Astrocyte (in vitro differentiated cells and primary cell): ENCODE measurements at regions not wholly inside any gene's neighbourhood (a gene's known extent, or its start where the extent isn't known, plus 50 kb on each side); places are given as distances from the start of the nearest gene placed in this dataset.
"Not testable (repeated sequence)": the region's sequence is repeated elsewhere in the genome, so short reads cannot be mapped to it uniquely, and the experiment has no call there.

Source experiments
- DNase-seq: peaks from one replicate; pipeline ENCODE4 v3.0.0-alpha.2; 2010; ENCODE audit warnings: low read depth
- FAIRE-seq: peaks from 2 replicates; lab custom pipeline; 2011; peaks lifted over from hg19 to GRCh38; lab: Jason Lieb, UNC
- H2AFZ ChIP-seq: 2 replicates; pipeline ENCODE4 v1.6.0; 2012; ENCODE audit warnings: low read depth, low read length, inconsistent platforms
- H3K27ac ChIP-seq: 2 replicates; pipeline ENCODE4 v1.5.1; 2011; ENCODE audit warnings: low read depth, low read length, inconsistent platforms
- H3K27me3 ChIP-seq: 2 replicates; pipeline ENCODE4 v1.6.0; 2011; ENCODE audit warnings: low read length, inconsistent platforms; ENCODE audit not compliant: insufficient read depth
- H3K36me3 ChIP-seq: 2 replicates; pipeline ENCODE4 v1.5.1; 2011; ENCODE audit warnings: low read length, inconsistent platforms; ENCODE audit not compliant: insufficient read depth
- H3K4me1 ChIP-seq: 2 replicates; pipeline ENCODE4 v1.5.1; 2011; ENCODE audit warnings: low read length, inconsistent platforms; ENCODE audit not compliant: insufficient read depth
- H3K4me2 ChIP-seq: 2 replicates; pipeline ENCODE4 v1.6.0; 2012; ENCODE audit warnings: low read length, inconsistent platforms
- H3K4me3 ChIP-seq: 2 replicates; pipeline ENCODE4 v1.5.1; 2011; ENCODE audit warnings: low read depth, mild to moderate bottlenecking, low read length, inconsistent platforms; ENCODE audit not compliant: insufficient read depth
- H3K79me2 ChIP-seq: 2 replicates; pipeline ENCODE4 v1.6.0; 2012; ENCODE audit warnings: mild to moderate bottlenecking, low read length, inconsistent platforms; ENCODE audit not compliant: insufficient read depth
- H3K9ac ChIP-seq: 2 replicates; pipeline ENCODE4 v1.6.0; 2012; ENCODE audit warnings: mild to moderate bottlenecking, low read length, inconsistent platforms
- H3K9me3 ChIP-seq: 2 replicates; pipeline ENCODE4 v1.5.1; 2012; ENCODE audit warnings: low read depth, mild to moderate bottlenecking, low read length, inconsistent platforms; ENCODE audit not compliant: insufficient read depth
- H4K20me1 ChIP-seq: 2 replicates; pipeline ENCODE4 v1.6.0; 2012; ENCODE audit warnings: low read length, inconsistent platforms; ENCODE audit not compliant: insufficient read depth
- H3K27ac Mint-ChIP-seq: one replicate; pipeline ENCODE4 v1.8.0; 2021; ENCODE audit warnings: mild to moderate bottlenecking, mixed read lengths; ENCODE audit not compliant: unreplicated experiment
- H3K27me3 Mint-ChIP-seq: one replicate; pipeline ENCODE4 v1.8.0; 2021; ENCODE audit warnings: low read depth, mixed read lengths; ENCODE audit not compliant: unreplicated experiment
- H3K36me3 Mint-ChIP-seq: one replicate; pipeline ENCODE4 v1.8.0; 2021; ENCODE audit warnings: low read depth, mixed read lengths; ENCODE audit not compliant: unreplicated experiment
- H3K4me1 Mint-ChIP-seq: one replicate; pipeline ENCODE4 v1.8.0; 2021; ENCODE audit warnings: low read depth, mixed read lengths; ENCODE audit not compliant: unreplicated experiment
- H3K4me3 Mint-ChIP-seq: one replicate; pipeline ENCODE4 v1.8.0; 2021; ENCODE audit warnings: mild to moderate bottlenecking, moderate library complexity, mixed read lengths; ENCODE audit not compliant: unreplicated experiment
- H3K9me3 Mint-ChIP-seq: one replicate; pipeline ENCODE4 v1.8.0; 2021; ENCODE audit warnings: mild to moderate bottlenecking, mixed read lengths; ENCODE audit not compliant: unreplicated experiment
- CTCF ChIP-seq: IDR thresholded peaks from 2 replicates; pipeline ENCODE4 v1.5.1; 2011; ENCODE audit warnings: low read depth, mild to moderate bottlenecking, inconsistent platforms, low read length, moderate library complexity; ENCODE audit not compliant: insufficient read depth
- EZH2 ChIP-seq: IDR thresholded peaks from 2 replicates; pipeline ENCODE4 v1.6.1; 2012; ENCODE audit warnings: mild to moderate bottlenecking, low read length, inconsistent platforms; ENCODE audit not compliant: insufficient read depth

GRCh38 chrX:26914232-26914631, 548.9 kb downstream of the PPP4R3C start:
- H3K4me2 ChIP-seq: peak overlapping the region; percentile 25
- no peak overlapping the region for H3K4me3 ChIP-seq
- TF ChIP-seq EZH2 (no peak), CTCF (no peak)
- Mint-ChIP-seq H3K36me3 (no peaks in the 10 kb centered on the region), H3K4me3 (no peak overlapping the region), H3K4me1 (peaks cover 11% of the 10 kb centered on the region), H3K9me3 (no peaks in the 10 kb centered on the region), H3K27ac (no peak overlapping the region), H3K27me3 (no peaks in the 10 kb centered on the region)
- H4K20me1 ChIP-seq: no peaks in the 10 kb centered on the region
- DNase-seq (no peak), FAIRE-seq (peak; percentile 23)
- no peak overlapping the region for H2AFZ ChIP-seq
- peak overlapping the region; percentile 31 for H3K27ac ChIP-seq
- H3K9ac ChIP-seq: no peak overlapping the region
- no peaks in the 10 kb centered on the region for H3K79me2 ChIP-seq
- H3K36me3 ChIP-seq: no peaks in the 10 kb centered on the region
- H3K27me3 ChIP-seq: no peaks in the 10 kb centered on the region
- H3K4me1 ChIP-seq: peaks cover 15% of the 10 kb centered on the region
- no peaks in the 10 kb centered on the region for H3K9me3 ChIP-seq

GRCh38 chrX:26911785-26912184, 551.4 kb downstream of the PPP4R3C start:
- not testable (repeated sequence) for H3K9me3 Mint-ChIP-seq, H3K79me2 ChIP-seq, H2AFZ ChIP-seq, H3K27ac Mint-ChIP-seq, H3K36me3 ChIP-seq, H3K4me3 ChIP-seq, H3K9me3 ChIP-seq, DNase-seq, H3K4me3 Mint-ChIP-seq, H3K36me3 Mint-ChIP-seq, H3K4me2 ChIP-seq, H3K27me3 Mint-ChIP-seq, H3K9ac ChIP-seq, FAIRE-seq, H3K27me3 ChIP-seq, H4K20me1 ChIP-seq, H3K27ac ChIP-seq
- H3K4me1 ChIP-seq: peaks cover 11% of the 10 kb centered on the region
- H3K4me1 Mint-ChIP-seq: peaks cover 11% of the 10 kb centered on the region

- no peaks in the 10 kb centered on the region for H3K36me3 Mint-ChIP-seq
- no peaks in the 10 kb centered on the region for H3K27me3 Mint-ChIP-seq
- H3K4me3 Mint-ChIP-seq: no peak overlapping the region
- H3K9me3 Mint-ChIP-seq: no peaks in the 10 kb centered on the region
- Histone ChIP-seq H3K27ac (no peak overlapping the region), H3K79me2 (no peaks in the 10 kb centered on the region), H3K4me1 (peaks cover 5% of the 10 kb centered on the region), H3K9me3 (no peaks in the 10 kb centered on the region), H3K36me3 (no peaks in the 10 kb centered on the region), H4K20me1 (no peaks in the 10 kb centered on the region), H3K4me2 (no peak overlapping the region), H3K9ac (no peak overlapping the region), H3K4me3 (no peak overlapping the region), H3K27me3 (no peaks in the 10 kb centered on the region), H2AFZ (no peak overlapping the region)
- TF ChIP-seq CTCF (no peak), EZH2 (no peak)
- FAIRE-seq (no peak), DNase-seq (no peak)
- H3K27ac Mint-ChIP-seq: no peak overlapping the region
- peaks cover 5% of the 10 kb centered on the region for H3K4me1 Mint-ChIP-seq
Observed at GRCh38 chrX:26909728-26910127, 553.4 kb downstream of the PPP4R3C start.
